Testis (tissue), 2 donors: ENCODE measurements at regions not wholly inside any gene's neighbourhood (a gene's known extent, or its start where the extent isn't known, plus 50 kb on each side); places are given as distances from the start of the nearest gene placed in this dataset.

Experiments
- CTCF ChIP-seq, 3 experiments: fragments of 450-650 bp in 2 of 3; fragments of 200-600 bp in 1 of 3; sonication (generic) in 1 of 3; IDR thresholded peaks; one replicate each; pipeline ENCODE4 v1.5.1; 2016 to 2019; ENCODE audit warnings: antibody characterized with exemption in 3 of 3, mild to moderate bottlenecking in 2 of 3, moderate library complexity in 1 of 3
- POLR2A ChIP-seq: fragments of 450-650 bp; IDR thresholded peaks from one replicate; pipeline ENCODE4 v1.6.1; 2017; ENCODE audit warnings: antibody characterized with exemption, mild to moderate bottlenecking, moderate library complexity

- TF ChIP-seq POLR2A (no peak), CTCF (IDR thresholded peaks at IDR 0.05) (no peak)
Observed at GRCh38 chr13:88288326-88288725, 617.2 kb downstream of the SLITRK5 start.
